A549 (cell line): ENCODE measurements at regions not wholly inside any gene's neighbourhood (a gene's known extent, or its start where the extent isn't known, plus 50 kb on each side); places are given as distances from the start of the nearest gene placed in this dataset.

ENCODE experiments used
- BHLHE40 ChIP-seq: IDR thresholded peaks from 2 replicates; pipeline ENCODE4 v1.6.1; 2012; ENCODE audit warnings: low read depth, low read length, inconsistent platforms
- CBX2 ChIP-seq: fragments of 200-600 bp; sonication (generic); IDR thresholded peaks from 2 replicates; pipeline ENCODE4 v1.6.1; 2016; ENCODE audit warnings: low read depth, mild to moderate bottlenecking, borderline replicate concordance
- CTCF ChIP-seq: fragments of >200 bp; sonication (Bioruptor Twin); formaldehyde crosslinking; IDR thresholded peaks from 3 replicates; pipeline ENCODE4 v1.5.1; 2016
- EHF ChIP-seq: fragments of 250-450 bp; sonication (Bioruptor Pico); IDR thresholded peaks from 2 replicates; pipeline ENCODE4 v1.5.0; 2020; ENCODE audit warnings: mild to moderate bottlenecking
- EHMT2 ChIP-seq: fragments of 200-600 bp; sonication (generic); IDR thresholded peaks from 2 replicates; pipeline ENCODE4 v1.6.1; 2016; ENCODE audit warnings: antibody characterized with exemption, low read depth, mild to moderate bottlenecking, moderate library complexity
- ELK1 ChIP-seq: fragments of 150-350 bp; IDR thresholded peaks from 2 replicates; pipeline ENCODE4 v1.6.1; 2014; ENCODE audit warnings: low read depth, mild to moderate bottlenecking, low read length
- EP300 ChIP-seq, 2 experiments: fragments of >200 bp; sonication (Bioruptor Twin); formaldehyde crosslinking; IDR thresholded peaks; 2 replicates in 1 of 2; 3 replicates in 1 of 2; pipeline ENCODE4 v1.6.1; 2016 to 2017
- FOSB ChIP-seq: fragments of 250-450 bp; sonication (Bioruptor Pico); IDR thresholded peaks from 2 replicates; pipeline ENCODE4 v1.5.0; 2020; ENCODE audit warnings: mild to moderate bottlenecking, moderate library complexity
- FOXS1 ChIP-seq: fragments of 250-450 bp; sonication (Bioruptor Pico); IDR thresholded peaks from 2 replicates; pipeline ENCODE4 v1.5.0; 2020; ENCODE audit warnings: mild to moderate bottlenecking, moderate library complexity
- MAX ChIP-seq: IDR thresholded peaks from 2 replicates; pipeline ENCODE4 v1.6.1; 2012
- NR3C1 ChIP-seq: fragments of >200 bp; sonication (Bioruptor Twin); formaldehyde crosslinking; IDR thresholded peaks from 3 replicates; pipeline ENCODE4 v1.6.1; 2017
- POLR2A ChIP-seq: IDR thresholded peaks from 2 replicates; pipeline ENCODE4 v1.6.1; 2012; ENCODE audit warnings: mild to moderate bottlenecking, low read length
- ZSCAN20 ChIP-seq: fragments of 250-450 bp; sonication (Bioruptor Pico); IDR thresholded peaks from 2 replicates; pipeline ENCODE4 v1.8.0; 2022; ENCODE audit warnings: mild to moderate bottlenecking, moderate library complexity

DNA sequence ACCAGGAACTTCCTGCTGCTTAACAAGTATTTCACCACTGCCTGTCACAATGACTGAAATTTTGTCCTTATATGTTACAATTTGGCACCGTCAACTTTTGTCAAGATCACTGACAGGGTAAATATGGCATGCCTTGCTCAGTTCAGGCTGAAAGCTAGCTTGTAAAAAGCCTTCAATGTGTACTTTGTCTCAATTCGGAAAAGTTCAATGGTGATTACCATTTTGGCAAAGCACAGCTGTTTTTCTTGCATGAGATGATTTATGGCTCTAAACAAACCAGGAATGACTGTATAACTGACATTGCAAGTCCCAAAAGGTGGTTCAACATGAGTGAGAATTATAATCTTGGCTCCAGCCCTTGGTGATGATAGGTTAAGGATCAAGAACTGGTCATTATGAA, 1255.2 kb downstream of the CNTNAP5 start:
- TF ChIP-seq POLR2A (no peak), EHMT2 (no peak), CTCF (no peak), ZSCAN20 (no peak), EP300 (IDR thresholded peaks at IDR 0.05) (no peak), NR3C1 (no peak), ELK1 (no peak), MAX (no peak), BHLHE40 (no peak), CBX2 (no peak), FOSB (no peak), EHF (CRISPR knock-in tag) (no peak), FOXS1 (CRISPR knock-in tag) (no peak)
